GM19023 (cell line): ENCODE measurements at regions not wholly inside any gene's neighbourhood (a gene's known extent, or its start where the extent isn't known, plus 50 kb on each side); places are given as distances from the start of the nearest gene placed in this dataset.
"Not testable (repeated sequence)": the region's sequence is repeated elsewhere in the genome, so short reads cannot be mapped to it uniquely, and the experiment has no call there.

Experiments used
- ATAC-seq: cut with Tn5 transposase; IDR thresholded peaks from one replicate; pipeline ENCODE4 v1.9.1; 2021; ENCODE audit warnings: mild to moderate bottlenecking, moderate library complexity; ENCODE audit not compliant: unreplicated experiment

DNA sequence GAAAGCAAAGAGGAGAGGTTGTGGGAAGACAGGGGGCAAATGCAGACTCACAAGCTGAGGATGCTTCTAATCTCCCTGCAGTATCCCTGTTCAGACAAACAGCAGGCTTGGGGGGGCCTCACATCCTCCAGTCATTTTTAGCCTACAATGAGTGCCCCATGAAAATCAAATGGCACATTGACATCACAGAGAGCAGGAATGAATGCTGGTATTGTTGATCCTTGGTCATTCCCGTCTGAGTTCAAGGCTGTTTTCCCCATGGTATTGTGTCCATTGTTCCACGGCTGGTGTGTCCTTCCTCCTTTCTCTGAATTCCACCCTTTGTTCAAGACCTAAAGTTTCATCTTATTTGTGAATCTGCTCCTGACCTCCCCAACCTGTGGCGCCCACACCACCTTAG, 545.6 kb downstream of the AJAP1 start:
- no peak for ATAC-seq

GRCh38 chr1:5198328-5198727, 543.9 kb downstream of the AJAP1 start:
- ATAC-seq: no peak

DNA sequence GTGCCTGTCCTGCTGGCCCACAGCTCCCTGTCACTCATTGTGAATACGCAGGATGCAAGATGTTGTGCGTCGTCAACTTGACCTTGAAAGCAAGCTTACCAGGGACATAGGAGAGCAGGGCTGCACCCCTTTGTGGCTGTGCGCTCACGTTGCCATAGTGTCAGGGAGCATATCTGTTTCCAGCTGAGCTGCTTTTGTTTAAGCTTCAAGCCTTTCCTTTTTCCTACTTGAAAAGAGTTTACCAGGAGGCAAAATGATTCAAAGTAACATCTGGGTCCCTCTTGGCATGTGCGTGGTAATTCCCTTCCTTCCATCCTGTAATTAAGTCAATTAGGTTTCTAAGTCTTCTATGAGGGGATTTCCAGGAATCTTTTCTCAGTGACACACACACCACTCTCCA, 537.1 kb downstream of the AJAP1 start:
- ATAC-seq: no peak

DNA sequence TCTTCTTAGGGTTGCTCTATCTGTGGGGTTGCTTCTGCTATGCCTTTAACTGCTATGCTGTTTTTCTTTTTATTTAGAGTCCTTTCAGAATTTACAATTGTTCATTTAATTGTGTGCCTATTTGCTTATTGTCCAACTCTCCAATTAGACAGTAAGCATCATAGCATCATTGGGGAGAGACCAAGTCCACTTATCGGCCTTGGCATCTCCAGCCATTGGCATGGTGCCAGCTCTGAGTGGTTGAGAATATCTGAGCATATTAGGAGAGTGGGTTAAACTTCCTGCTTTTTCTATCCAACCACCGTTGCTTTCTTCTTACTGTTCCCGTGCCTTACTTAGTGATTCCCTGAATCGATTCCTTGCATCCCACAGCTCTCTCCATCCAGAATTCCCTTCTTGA, 535.0 kb downstream of the AJAP1 start:
- no peak for ATAC-seq

DNA sequence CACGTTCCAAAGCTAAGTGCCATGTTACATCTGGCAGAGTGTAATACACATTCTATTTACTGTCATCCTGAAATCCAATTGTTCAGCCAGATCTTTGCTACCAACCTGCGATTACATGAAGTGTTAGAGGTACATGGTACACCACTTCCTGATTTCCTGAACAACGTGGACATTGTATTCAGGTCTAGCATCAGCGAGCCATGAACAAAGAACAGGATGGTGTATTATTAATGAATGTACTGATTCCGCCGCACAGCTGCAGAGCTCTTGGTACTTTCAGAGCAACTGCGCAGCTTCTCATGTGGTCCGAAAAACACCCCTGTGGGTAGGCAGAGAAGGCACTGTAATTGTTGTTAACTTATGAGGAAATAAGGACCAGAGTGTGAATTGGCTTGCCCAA, 511.4 kb downstream of the AJAP1 start:
- no peak for ATAC-seq

DNA sequence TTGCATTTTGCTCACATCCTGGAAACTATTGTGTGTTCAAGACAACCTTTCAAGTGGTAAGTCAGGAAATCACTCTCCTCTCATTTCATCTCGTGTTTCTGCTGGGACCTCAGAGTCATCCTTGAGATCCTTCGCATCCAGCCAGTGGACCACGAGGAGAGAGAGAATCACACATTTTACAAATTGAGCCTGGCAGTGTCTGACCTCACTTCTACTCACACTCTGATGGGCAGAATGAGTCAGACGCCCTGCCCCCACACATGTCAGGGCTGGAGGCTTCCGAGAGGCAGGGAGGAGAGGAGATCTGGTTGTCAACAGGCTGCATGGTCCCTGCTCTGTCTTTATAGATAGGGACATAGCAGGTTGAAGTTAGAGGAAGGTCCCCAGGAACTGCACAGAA, 509.7 kb downstream of the AJAP1 start:
- ATAC-seq: no peak

GRCh38 chr1:5161372-5161771, 507.0 kb downstream of the AJAP1 start:
- no peak for ATAC-seq

GRCh38 chr1:5157175-5157574, 502.8 kb downstream of the AJAP1 start:
- no peak for ATAC-seq

DNA sequence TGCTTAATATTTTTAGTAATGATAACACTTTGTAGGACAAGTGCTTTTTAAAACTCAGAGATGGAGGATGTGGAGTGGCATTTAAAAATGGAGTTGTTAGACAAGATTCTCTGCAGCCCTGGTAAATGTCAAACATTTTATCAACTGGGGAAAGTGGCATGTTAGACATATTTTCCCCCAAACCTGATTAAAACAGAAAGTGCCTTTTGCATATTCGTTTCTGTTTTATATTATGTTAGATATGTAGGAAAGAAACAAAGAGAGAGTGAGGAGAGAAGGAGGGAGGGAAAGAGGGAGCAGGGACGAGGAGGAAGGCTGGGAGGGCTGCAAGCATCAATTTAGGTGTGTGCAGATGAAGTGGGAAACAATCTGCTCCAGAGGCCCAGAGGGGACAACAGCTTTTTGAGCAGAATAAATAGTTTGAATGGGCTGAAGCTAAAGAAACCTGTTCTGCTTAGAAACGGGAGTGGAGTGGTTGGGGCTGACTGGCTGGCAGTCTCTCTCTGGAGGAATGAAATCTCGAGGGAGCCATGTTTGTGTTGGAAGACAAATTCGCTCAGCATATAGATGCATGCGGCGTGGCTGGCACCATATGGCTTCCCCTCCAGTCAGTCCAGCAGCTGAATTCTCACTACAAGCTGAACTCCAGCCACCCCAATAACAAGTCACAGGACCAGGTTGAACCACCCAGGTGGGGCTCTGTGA, 502.2 kb downstream of the AJAP1 start:
- no peak for ATAC-seq

GRCh38 chr1:5151511-5151910, 497.1 kb downstream of the AJAP1 start:
- ATAC-seq: no peak

DNA sequence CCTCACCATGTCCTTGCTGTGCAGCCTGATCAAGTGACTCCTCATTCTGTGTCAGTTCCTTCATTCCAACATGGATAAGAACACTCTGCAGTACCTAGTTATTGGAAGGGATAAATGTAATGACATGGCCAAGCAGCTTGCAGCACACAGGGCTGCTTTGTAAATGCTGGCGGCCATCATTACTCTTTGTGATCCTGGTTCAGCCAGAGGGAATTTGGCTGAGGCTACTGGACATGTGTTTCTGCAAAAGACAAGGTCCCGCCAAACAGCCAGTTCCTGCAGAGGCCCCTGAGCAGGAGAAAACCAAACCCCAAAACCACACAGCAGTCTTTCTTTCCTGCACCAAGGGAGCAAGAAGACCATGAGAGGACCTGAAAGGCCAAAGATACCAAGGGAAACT, 495.8 kb downstream of the AJAP1 start:
- ATAC-seq: no peak

GRCh38 chr1:5147806-5148205, 493.4 kb downstream of the AJAP1 start:
- ATAC-seq: no peak

DNA sequence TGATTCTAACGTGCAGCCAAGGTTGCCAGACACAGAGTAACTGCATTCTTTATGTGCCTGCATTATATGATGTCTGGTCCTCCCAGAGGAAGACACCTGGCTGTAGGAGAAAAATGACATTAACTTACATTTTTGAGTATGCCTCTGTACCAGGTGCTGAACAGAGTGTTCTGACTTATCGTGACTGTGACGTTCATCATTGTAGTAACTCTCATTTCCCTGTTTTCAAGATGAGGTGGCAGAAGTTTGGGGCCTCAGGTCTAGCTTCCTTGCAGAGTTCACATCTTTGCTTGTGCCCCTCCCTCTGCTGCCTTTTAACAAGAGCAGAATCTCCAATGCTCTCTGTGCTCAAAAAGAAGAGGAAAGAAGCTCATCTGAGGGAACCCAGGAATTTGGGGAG, 488.0 kb downstream of the AJAP1 start:
- ATAC-seq: no peak

DNA sequence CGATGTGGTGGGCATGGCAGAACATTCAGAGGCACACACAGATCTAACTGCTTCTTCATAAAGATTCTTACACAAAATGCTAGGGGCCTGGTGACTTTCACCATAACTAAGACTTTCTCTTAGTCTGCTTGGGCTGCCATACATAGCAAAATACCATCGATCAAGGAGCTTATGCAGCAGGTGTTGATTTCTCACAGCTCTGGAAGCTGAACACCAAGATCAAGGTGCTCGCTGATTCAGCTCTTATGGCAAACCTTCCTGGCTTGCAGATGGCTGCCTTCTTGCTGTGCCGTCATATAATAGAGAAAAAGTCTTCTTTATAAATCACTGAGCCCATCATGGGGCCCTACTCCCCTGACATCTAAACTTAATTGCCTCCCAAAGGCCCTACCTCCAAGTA, 487.3 kb downstream of the AJAP1 start:
- no peak for ATAC-seq

GRCh38 chr1:5140962-5141361, 486.6 kb downstream of the AJAP1 start:
- no peak for ATAC-seq

DNA sequence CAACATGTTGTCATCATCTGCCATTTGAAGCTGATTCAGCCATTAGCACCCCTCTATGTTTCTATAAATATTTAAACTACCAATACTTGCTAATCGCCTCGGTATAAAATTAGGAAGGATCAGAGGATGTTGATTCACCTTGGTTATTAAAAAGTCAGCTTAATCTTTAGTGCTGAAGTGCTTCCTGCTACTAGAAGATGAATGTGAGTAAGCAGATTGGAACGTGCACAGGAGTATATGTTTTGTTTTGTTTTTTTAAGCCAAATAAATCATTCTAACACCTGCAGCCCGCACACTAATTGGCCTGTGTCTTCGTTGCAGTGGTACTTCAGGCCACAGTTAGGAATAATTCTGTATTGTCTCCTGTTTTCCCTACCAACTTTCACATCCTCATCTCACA, 485.7 kb downstream of the AJAP1 start:
- no peak for ATAC-seq

DNA sequence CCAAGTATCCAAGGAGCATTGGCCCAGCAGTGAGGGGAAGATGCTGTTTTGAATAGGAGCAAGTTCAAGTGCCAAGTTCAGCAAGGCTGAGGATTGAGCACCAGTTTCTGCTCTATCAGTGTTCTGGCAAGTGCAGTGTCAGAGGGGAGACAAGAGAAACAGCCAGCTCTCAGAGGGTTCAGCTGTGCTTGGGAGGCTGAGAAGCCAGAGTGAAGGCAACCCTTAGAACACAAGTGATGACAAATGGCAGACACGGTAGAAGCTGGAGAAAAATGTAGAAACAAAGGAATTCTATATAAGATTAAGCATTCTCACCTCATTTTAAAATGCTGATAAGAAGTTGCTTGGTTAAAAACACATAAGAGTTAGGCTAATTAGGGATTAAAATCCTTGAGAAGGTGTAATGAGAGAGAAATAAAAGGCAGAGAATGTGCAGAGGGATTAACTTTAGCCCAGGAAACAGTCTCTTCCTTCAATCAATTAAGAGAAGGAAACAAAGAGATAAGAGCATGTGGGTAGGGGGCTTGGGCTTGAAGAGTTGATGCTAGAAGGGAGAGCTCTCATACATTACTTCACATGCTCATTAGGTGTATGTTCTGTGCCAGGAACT, 475.4 kb downstream of the AJAP1 start:
- no peak for ATAC-seq

DNA sequence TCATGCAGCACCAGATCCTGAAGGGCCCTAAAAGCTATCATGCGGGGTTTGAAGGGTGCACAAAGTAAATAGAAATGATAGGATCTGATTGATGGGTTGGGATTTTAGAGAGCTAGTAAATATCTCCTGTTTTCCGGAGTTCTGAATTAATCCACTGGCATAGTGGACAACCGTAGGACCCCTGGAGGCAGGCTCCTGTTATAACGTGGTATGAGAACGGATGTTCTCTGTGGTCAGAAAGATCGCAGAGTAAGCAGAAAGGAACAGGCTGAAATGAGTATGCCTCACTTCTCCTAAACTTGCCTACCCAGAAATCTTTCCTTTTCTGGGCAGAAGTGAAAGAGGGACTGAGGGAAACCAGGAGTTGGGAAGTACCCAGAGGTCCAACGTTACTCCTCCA, 470.8 kb downstream of the AJAP1 start:
- ATAC-seq: no peak

GRCh38 chr1:5120559-5120958, 466.1 kb downstream of the AJAP1 start:
- no peak for ATAC-seq

- ATAC-seq: no peak
Observed at GRCh38 chr1:5119366-5120234, 465.2 kb downstream of the AJAP1 start.

GRCh38 chr1:5118771-5119170, 464.4 kb downstream of the AJAP1 start:
- ATAC-seq: not testable (repeated sequence)

DNA sequence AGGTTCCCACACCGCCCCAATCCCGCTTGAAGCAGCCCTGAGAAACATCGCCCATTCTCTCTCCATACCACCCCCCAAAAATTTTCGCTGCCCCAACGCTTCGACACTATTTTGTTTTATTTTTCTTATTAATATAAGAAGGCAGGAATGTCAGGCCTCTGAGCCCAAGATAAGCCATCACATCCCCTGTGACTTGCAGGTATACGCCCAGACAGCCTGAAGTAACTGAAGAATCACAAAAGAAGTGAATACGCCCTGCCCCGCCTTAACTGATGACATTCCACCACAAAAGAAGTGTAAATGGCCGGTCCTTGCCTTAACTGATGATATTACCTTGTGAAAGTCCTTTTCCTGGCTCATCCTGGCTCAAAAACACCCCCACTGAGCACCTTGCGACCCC, 463.9 kb downstream of the AJAP1 start:
- not testable (repeated sequence) for ATAC-seq
